ENCODE measurements at regions not wholly inside any gene's neighbourhood (a gene's known extent, or its start where the extent isn't known, plus 50 kb on each side); places are given as distances from the start of the nearest gene placed in this dataset.

DNA sequence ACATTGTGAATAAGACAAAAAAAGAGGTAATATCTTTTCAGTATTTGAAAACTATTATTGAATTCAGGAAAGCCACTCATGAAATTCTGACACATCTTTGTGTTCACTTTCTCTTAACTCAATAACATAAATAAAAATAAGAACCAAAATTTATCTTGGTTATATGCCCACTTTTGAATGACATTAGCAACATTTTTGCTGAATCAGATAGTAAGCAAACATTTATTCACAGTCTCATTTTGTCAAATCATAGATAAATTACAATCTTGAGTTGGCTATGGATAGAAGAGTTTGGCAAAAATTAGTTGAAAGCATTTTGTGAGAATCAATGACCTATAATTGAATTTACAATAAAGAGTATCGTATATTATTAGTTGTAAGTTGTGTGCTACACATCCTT lies 545.1 kb upstream of the PKDCC start:
- H3K4me1 ChIP-seq (ENCODE audit: low read length), result no peaks in the 10 kb centered on the region

DNA sequence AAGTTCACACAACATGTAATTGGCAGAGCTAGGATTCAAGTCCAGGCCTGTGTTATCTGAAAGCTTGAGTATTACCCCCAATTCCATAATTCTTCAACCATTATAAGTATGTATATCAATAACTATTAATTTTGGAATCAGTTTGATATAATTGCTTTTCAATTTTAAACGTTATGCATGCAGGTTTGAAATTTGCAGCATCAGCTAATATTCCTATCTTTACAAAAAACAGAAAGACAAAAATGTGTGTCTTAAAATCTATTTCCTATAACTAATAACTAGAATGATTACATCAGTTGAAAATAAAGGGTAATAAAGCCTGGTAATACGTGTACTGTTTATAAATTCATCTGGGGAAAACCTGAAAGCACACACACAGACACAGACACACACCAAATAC lies 543.3 kb upstream of the PKDCC start:
- Histone ChIP-seq H2AFZ (ENCODE audit: low read depth, low read length) (no peak overlapping the region), H3K4me1 (ENCODE audit: low read length) (no peaks in the 10 kb centered on the region)

More for the DNA sequence above, 545.1 kb upstream of the PKDCC start:
- Histone ChIP-seq H2AFZ (ENCODE audit: low read depth, low read length) (no peak overlapping the region), H3K4me3 (ENCODE audit: low read length) (no peak overlapping the region), H3K79me2 (ENCODE audit: low read length) (no peaks in the 10 kb centered on the region), H4K20me1 (ENCODE audit: insufficient read depth, low read length) (no peaks in the 10 kb centered on the region), H3K27ac (ENCODE audit: low read length) (no peak overlapping the region), H3K9ac (ENCODE audit: low read length) (no peak overlapping the region), H3K9me3 (ENCODE audit: insufficient read depth, low read length) (peaks cover 19% of the 10 kb centered on the region; the same call in 1 of the 2 replicates), H3K27me3 (ENCODE audit: low read depth, low read length) (no peaks in the 10 kb centered on the region), H3K4me2 (ENCODE audit: low read length) (no peak overlapping the region), H3K36me3 (replicated peaks; ENCODE audit: low read depth, low read length) (peaks cover 4% of the 10 kb centered on the region)
- TF ChIP-seq, protein P1, sequence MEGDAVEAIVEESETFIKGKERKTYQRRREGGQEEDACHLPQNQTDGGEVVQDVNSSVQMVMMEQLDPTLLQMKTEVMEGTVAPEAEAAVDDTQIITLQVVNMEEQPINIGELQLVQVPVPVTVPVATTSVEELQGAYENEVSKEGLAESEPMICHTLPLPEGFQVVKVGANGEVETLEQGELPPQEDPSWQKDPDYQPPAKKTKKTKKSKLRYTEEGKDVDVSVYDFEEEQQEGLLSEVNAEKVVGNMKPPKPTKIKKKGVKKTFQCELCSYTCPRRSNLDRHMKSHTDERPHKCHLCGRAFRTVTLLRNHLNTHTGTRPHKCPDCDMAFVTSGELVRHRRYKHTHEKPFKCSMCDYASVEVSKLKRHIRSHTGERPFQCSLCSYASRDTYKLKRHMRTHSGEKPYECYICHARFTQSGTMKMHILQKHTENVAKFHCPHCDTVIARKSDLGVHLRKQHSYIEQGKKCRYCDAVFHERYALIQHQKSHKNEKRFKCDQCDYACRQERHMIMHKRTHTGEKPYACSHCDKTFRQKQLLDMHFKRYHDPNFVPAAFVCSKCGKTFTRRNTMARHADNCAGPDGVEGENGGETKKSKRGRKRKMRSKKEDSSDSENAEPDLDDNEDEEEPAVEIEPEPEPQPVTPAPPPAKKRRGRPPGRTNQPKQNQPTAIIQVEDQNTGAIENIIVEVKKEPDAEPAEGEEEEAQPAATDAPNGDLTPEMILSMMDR (IDR thresholded peaks at IDR 0.05; ENCODE audit: low read depth, low read length), result no peak
- TF ChIP-seq EZH2phosphoT487 (IDR thresholded peaks at IDR 0.05; ENCODE audit: low read depth), result no peak

DNA sequence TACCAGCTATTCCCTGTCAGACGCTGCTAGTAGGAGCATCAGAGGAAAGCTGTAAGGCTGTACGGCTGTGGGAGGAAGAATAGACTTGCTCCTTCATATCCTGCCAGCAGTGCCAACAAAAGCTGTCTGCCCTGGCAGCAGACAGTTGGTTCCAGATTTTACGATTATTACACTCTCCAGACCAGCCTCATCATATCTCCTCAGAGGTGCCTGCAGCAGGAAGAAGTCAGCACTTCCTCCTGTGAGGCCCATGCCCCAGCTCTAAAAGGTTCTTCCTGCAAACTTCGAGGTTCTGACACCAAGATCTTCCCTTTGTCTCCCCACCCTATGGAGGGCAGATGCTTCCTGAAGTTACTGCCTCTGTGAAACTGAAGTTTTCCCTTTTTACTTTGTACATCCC lies 537.7 kb upstream of the PKDCC start:
- H3K9me3 ChIP-seq (ENCODE audit: insufficient read depth, low read length), result no peaks in the 10 kb centered on the region
- H3K79me2 ChIP-seq (ENCODE audit: low read length), result no peaks in the 10 kb centered on the region
- H2AFZ ChIP-seq (ENCODE audit: low read depth, low read length), result no peak overlapping the region
- no peaks in the 10 kb centered on the region for H3K4me1 ChIP-seq (ENCODE audit: low read length)
- no peak overlapping the region for H3K4me3 ChIP-seq (ENCODE audit: low read length)
- no peaks in the 10 kb centered on the region for H4K20me1 ChIP-seq (ENCODE audit: insufficient read depth, low read length)
- TF ChIP-seq, protein P1 (IDR thresholded peaks at IDR 0.05; ENCODE audit: low read depth, low read length), result no peak
- no peak for TF ChIP-seq EZH2phosphoT487 (IDR thresholded peaks at IDR 0.05; ENCODE audit: low read depth)
- no peak overlapping the region for H3K9ac ChIP-seq (ENCODE audit: low read length)
- H3K36me3 ChIP-seq (replicated peaks; ENCODE audit: low read depth, low read length), result no peaks in the 10 kb centered on the region
- H3K27me3 ChIP-seq (ENCODE audit: low read depth, low read length), result no peaks in the 10 kb centered on the region
- H3K4me2 ChIP-seq (ENCODE audit: low read length), result no peak overlapping the region; the same call in 1 of the 2 replicates
- H3K27ac ChIP-seq (ENCODE audit: low read length), result no peak overlapping the region

More for the DNA sequence above, 543.3 kb upstream of the PKDCC start:
- Histone ChIP-seq H3K79me2 (ENCODE audit: low read length) (no peaks in the 10 kb centered on the region), H3K36me3 (replicated peaks; ENCODE audit: low read depth, low read length) (peaks cover 4% of the 10 kb centered on the region), H3K4me3 (ENCODE audit: low read length) (no peak overlapping the region), H3K9me3 (ENCODE audit: insufficient read depth, low read length) (peaks cover 19% of the 10 kb centered on the region; the same call in 1 of the 2 replicates), H3K4me2 (ENCODE audit: low read length) (no peak overlapping the region), H3K27me3 (ENCODE audit: low read depth, low read length) (no peaks in the 10 kb centered on the region), H3K9ac (ENCODE audit: low read length) (no peak overlapping the region), H4K20me1 (ENCODE audit: insufficient read depth, low read length) (no peaks in the 10 kb centered on the region), H3K27ac (ENCODE audit: low read length) (no peak overlapping the region)
- TF ChIP-seq, protein P1 (IDR thresholded peaks at IDR 0.05; ENCODE audit: low read depth, low read length), result no peak
- TF ChIP-seq EZH2phosphoT487 (IDR thresholded peaks at IDR 0.05; ENCODE audit: low read depth), result no peak

DNA sequence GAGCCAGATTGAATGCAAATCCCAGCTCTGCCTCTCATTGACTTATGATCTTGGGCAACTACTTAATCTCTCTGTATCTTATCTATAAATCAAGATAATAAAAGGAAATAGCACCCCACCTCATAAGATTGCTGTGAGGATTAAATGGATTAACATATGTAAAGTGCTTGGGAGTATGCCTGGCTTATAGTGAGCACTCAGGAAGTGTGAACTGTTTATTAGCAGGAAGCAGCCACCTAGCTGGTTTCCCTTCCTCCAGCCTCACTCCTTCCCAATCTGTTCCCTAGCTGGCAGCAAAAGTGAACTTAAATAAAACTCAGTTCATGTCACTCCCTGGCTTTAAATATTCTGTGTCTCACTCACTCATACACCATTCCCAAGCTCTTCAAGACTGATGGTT lies 526.6 kb upstream of the PKDCC start:
- no peak overlapping the region for H3K4me3 ChIP-seq (ENCODE audit: low read length)
- no peaks in the 10 kb centered on the region for H3K79me2 ChIP-seq (ENCODE audit: low read length)
- H3K27ac ChIP-seq (ENCODE audit: low read length), result no peak overlapping the region
- no peaks in the 10 kb centered on the region for H4K20me1 ChIP-seq (ENCODE audit: insufficient read depth, low read length)
- no peaks in the 10 kb centered on the region for H3K9me3 ChIP-seq (ENCODE audit: insufficient read depth, low read length)
- no peak for TF ChIP-seq EZH2phosphoT487 (IDR thresholded peaks at IDR 0.05; ENCODE audit: low read depth)
- no peak overlapping the region for H3K4me2 ChIP-seq (ENCODE audit: low read length)
- no peak overlapping the region for H2AFZ ChIP-seq (ENCODE audit: low read depth, low read length)
- H3K4me1 ChIP-seq (ENCODE audit: low read length), result no peaks in the 10 kb centered on the region
- no peaks in the 10 kb centered on the region for H3K27me3 ChIP-seq (ENCODE audit: low read depth, low read length)
- H3K9ac ChIP-seq (ENCODE audit: low read length), result no peak overlapping the region
- H3K36me3 ChIP-seq (replicated peaks; ENCODE audit: low read depth, low read length), result no peaks in the 10 kb centered on the region
